ENCODE measurements at regions not wholly inside any gene's neighbourhood (a gene's known extent, or its start where the extent isn't known, plus 50 kb on each side); places are given as distances from the start of the nearest gene placed in this dataset.

- no peaks in the 10 kb centered on the region for H3K9me2 ChIP-seq (replicated peaks; ENCODE audit: low read length)
- H3K4me3 ChIP-seq (ENCODE audit: low read length), result no peak overlapping the region
- no peaks in the 10 kb centered on the region for H4K20me1 ChIP-seq (ENCODE audit: low read length)
- H3K9ac ChIP-seq (ENCODE audit: low read length), result no peak overlapping the region
- H3K27ac ChIP-seq (ENCODE audit: low read length), result no peak overlapping the region
- H3K27me3 ChIP-seq (ENCODE audit: low read length), result no peaks in the 10 kb centered on the region
- ATAC-seq, result no peak
- TF ChIP-seq EZH2phosphoT487 (IDR thresholded peaks at IDR 0.05; ENCODE audit: borderline replicate concordance, low read length) (no peak), CTCF (conservative IDR thresholded peaks at IDR 0.05; ENCODE audit: low read depth, low read length) (no peak), EZH2 (IDR thresholded peaks at IDR 0.05; ENCODE audit: low read length, unreplicated experiment) (no peak)
- intact Hi-C loops (cut with micrococcal nuclease), result no loop called here
- ChIA-PET CTCF (no interaction called here), POLR2A (ENCODE audit: unreplicated experiment) (no interaction called here)
- no peaks in the 10 kb centered on the region for H3K36me3 ChIP-seq (ENCODE audit: low read depth, low read length)
- no peak overlapping the region for H3K4me2 ChIP-seq (ENCODE audit: low read length)
- peaks cover 46% of the 10 kb centered on the region for H3K4me1 ChIP-seq (ENCODE audit: insufficient read depth, low read length)
- no peak for DNase-seq
- H3K9me3 ChIP-seq (ENCODE audit: low read length), result no peaks in the 10 kb centered on the region
- no peaks in the 10 kb centered on the region for H3F3A ChIP-seq (ENCODE audit: low read length, unreplicated experiment)
- BruUV-seq (replicated peaks), result no TSS peak
- no peak overlapping the region for H2AFZ ChIP-seq (ENCODE audit: low read length)
- no peaks in the 10 kb centered on the region for H3K79me2 ChIP-seq (ENCODE audit: low read length)
Measured at GRCh38 chr5:74951865-74952264, 85.7 kb upstream of the FAM169A start.

- Histone ChIP-seq H3F3A (ENCODE audit: low read length, unreplicated experiment) (no peaks in the 10 kb centered on the region), H3K36me3 (ENCODE audit: low read depth, low read length) (no peaks in the 10 kb centered on the region), H3K27ac (ENCODE audit: low read length) (no peak overlapping the region), H3K4me1 (ENCODE audit: insufficient read depth, low read length) (peaks cover 46% of the 10 kb centered on the region), H3K9ac (ENCODE audit: low read length) (no peak overlapping the region), H3K4me2 (ENCODE audit: low read length) (no peak overlapping the region), H3K27me3 (ENCODE audit: low read length) (no peaks in the 10 kb centered on the region), H2AFZ (ENCODE audit: low read length) (no peak overlapping the region), H3K9me3 (ENCODE audit: low read length) (no peaks in the 10 kb centered on the region), H3K79me2 (ENCODE audit: low read length) (no peaks in the 10 kb centered on the region), H4K20me1 (ENCODE audit: low read length) (no peaks in the 10 kb centered on the region), H3K4me3 (ENCODE audit: low read length) (no peak overlapping the region), H3K9me2 (replicated peaks; ENCODE audit: low read length) (no peaks in the 10 kb centered on the region)
- ChIA-PET CTCF (no interaction called here), POLR2A (ENCODE audit: unreplicated experiment) (no interaction called here)
- intact Hi-C loops (cut with micrococcal nuclease), result no loop called here
- TF ChIP-seq EZH2phosphoT487 (IDR thresholded peaks at IDR 0.05; ENCODE audit: borderline replicate concordance, low read length) (no peak), CTCF (conservative IDR thresholded peaks at IDR 0.05; ENCODE audit: low read depth, low read length) (no peak), EZH2 (IDR thresholded peaks at IDR 0.05; ENCODE audit: low read length, unreplicated experiment) (no peak)
- no TSS peak for BruUV-seq (replicated peaks)
- DNase-seq (no peak), ATAC-seq (no peak)
Measured at GRCh38 chr5:74950836-74951515, 84.8 kb upstream of the FAM169A start.

- ATAC-seq, result no peak
- POLR2A ChIA-PET (ENCODE audit: unreplicated experiment), result no interaction called here
- intact Hi-C loops (cut with micrococcal nuclease), result loop anchor here (5.0 kb wide), 1 partner anchor 102 kb away; the partner anchor contains the start of gene GCNT4
Measured at GRCh38 chr5:74949976-74950375, 83.8 kb upstream of the FAM169A start.

More at GRCh38 chr5:74949976-74950375, 83.8 kb upstream of the FAM169A start:
- TF ChIP-seq EZH2phosphoT487 (IDR thresholded peaks at IDR 0.05; ENCODE audit: borderline replicate concordance, low read length) (no peak), EZH2 (IDR thresholded peaks at IDR 0.05; ENCODE audit: low read length, unreplicated experiment) (no peak), CTCF (conservative IDR thresholded peaks at IDR 0.05; ENCODE audit: low read depth, low read length) (no peak)
- no peak overlapping the region for H3K27ac ChIP-seq (ENCODE audit: low read length)
- no peaks in the 10 kb centered on the region for H3K9me2 ChIP-seq (replicated peaks; ENCODE audit: low read length)
- H3K9me3 ChIP-seq (ENCODE audit: low read length), result no peaks in the 10 kb centered on the region
- H2AFZ ChIP-seq (ENCODE audit: low read length), result no peak overlapping the region
- BruUV-seq (replicated peaks), result no TSS peak
- no peaks in the 10 kb centered on the region for H3K27me3 ChIP-seq (ENCODE audit: low read length)
- H3K4me1 ChIP-seq (ENCODE audit: insufficient read depth, low read length), result peaks cover 37% of the 10 kb centered on the region
- DNase-seq, result no peak
- no peaks in the 10 kb centered on the region for H3K36me3 ChIP-seq (ENCODE audit: low read depth, low read length)
- no peaks in the 10 kb centered on the region for H3F3A ChIP-seq (ENCODE audit: low read length, unreplicated experiment)
- CTCF ChIA-PET, result no interaction called here
- H3K79me2 ChIP-seq (ENCODE audit: low read length), result no peaks in the 10 kb centered on the region
- H3K4me3 ChIP-seq (ENCODE audit: low read length), result no peak overlapping the region
- H3K9ac ChIP-seq (ENCODE audit: low read length), result no peak overlapping the region
- no peak overlapping the region for H3K4me2 ChIP-seq (ENCODE audit: low read length)
- H4K20me1 ChIP-seq (ENCODE audit: low read length), result no peaks in the 10 kb centered on the region

All from PC-3 (cell line).